ENCODE measurements at regions not wholly inside any gene's neighbourhood (a gene's known extent, or its start where the extent isn't known, plus 50 kb on each side); places are given as distances from the start of the nearest gene placed in this dataset.

- no peak for TF ChIP-seq CTCF (IDR thresholded peaks at IDR 0.05; ENCODE audit: insufficient read depth, low read depth, low read length)
- H3K4me3 ChIP-seq (ENCODE audit: low read depth, low read length): no peak overlapping the region
- DNase-seq (ENCODE audit: low read depth): no peak
These were observed 84.1 kb upstream of the PIK3CG start for GRCh38 chr7:106781007-106781406.

GRCh38 chr7:106781828-106782544 is 83.1 kb upstream of the PIK3CG start:
- no peak overlapping the region for H3K4me3 ChIP-seq (ENCODE audit: low read depth, low read length)
- DNase-seq (ENCODE audit: low read depth): no peak
- no peak for TF ChIP-seq CTCF (IDR thresholded peaks at IDR 0.05; ENCODE audit: insufficient read depth, low read depth, low read length)

- no peak for TF ChIP-seq CTCF (IDR thresholded peaks at IDR 0.05; ENCODE audit: insufficient read depth, low read depth, low read length)
These were observed 81.8 kb upstream of the PIK3CG start for GRCh38 chr7:106783286-106783685.

GRCh38 chr7:106788637-106789036 is 76.4 kb upstream of the PIK3CG start:
- TF ChIP-seq CTCF (IDR thresholded peaks at IDR 0.05; ENCODE audit: insufficient read depth, low read depth, low read length): no peak
- DNase-seq (ENCODE audit: low read depth): no peak
- H3K4me3 ChIP-seq (ENCODE audit: low read depth, low read length): no peak overlapping the region

More at GRCh38 chr7:106783286-106783685, 81.8 kb upstream of the PIK3CG start:
- H3K4me3 ChIP-seq (ENCODE audit: low read depth, low read length): no peak overlapping the region
- DNase-seq (ENCODE audit: low read depth): no peak

- no peak for DNase-seq (ENCODE audit: low read depth)
- no peak overlapping the region for H3K4me3 ChIP-seq (ENCODE audit: low read depth, low read length)
- no peak for TF ChIP-seq CTCF (IDR thresholded peaks at IDR 0.05; ENCODE audit: insufficient read depth, low read depth, low read length)
These were observed 73.6 kb upstream of the PIK3CG start for GRCh38 chr7:106791526-106791925.

GRCh38 chr7:106792233-106792926 is 72.7 kb upstream of the PIK3CG start:
- TF ChIP-seq CTCF (IDR thresholded peaks at IDR 0.05; ENCODE audit: insufficient read depth, low read depth, low read length): no peak
- DNase-seq (ENCODE audit: low read depth): peak; percentile 95

More at GRCh38 chr7:106792233-106792926, 72.7 kb upstream of the PIK3CG start:
- no peak overlapping the region for H3K4me3 ChIP-seq (ENCODE audit: low read depth, low read length)

Data from fibroblast of villous mesenchyme (primary cell).